H9 (cell line): ENCODE measurements at regions not wholly inside any gene's neighbourhood (a gene's known extent, or its start where the extent isn't known, plus 50 kb on each side); places are given as distances from the start of the nearest gene placed in this dataset.

Experiments used
- DNase-seq: peaks from one replicate; pipeline ENCODE4 v3.0.0-alpha.2; 2017
- H2AFZ ChIP-seq: one replicate; pipeline ENCODE4 v1.6.1; 2013; ENCODE audit warnings: mild to moderate bottlenecking, low read length, control low read depth, moderate library complexity
- H2AK5ac ChIP-seq: 2 replicates; pipeline ENCODE4 v1.6.1; 2013; ENCODE audit warnings: low read length, control low read depth, mixed read lengths; ENCODE audit not compliant: insufficient read length
- H2BK120ac ChIP-seq: one replicate; pipeline ENCODE4 v1.6.1; 2013; ENCODE audit warnings: low read depth, mild to moderate bottlenecking, low read length, control low read depth, inconsistent platforms; ENCODE audit not compliant: poor library complexity, severe bottlenecking
- H2BK12ac ChIP-seq: 2 replicates; pipeline ENCODE4 v1.6.1; 2013; ENCODE audit warnings: low read length, control low read depth, mixed read lengths, low read depth; ENCODE audit not compliant: insufficient read length
- H2BK15ac ChIP-seq: 2 replicates; pipeline ENCODE4 v1.6.1; 2013; ENCODE audit warnings: low read depth, low read length, control low read depth
- H2BK20ac ChIP-seq: one replicate; pipeline ENCODE4 v1.6.1; 2013; ENCODE audit warnings: low read depth, mild to moderate bottlenecking, low read length, control low read depth, inconsistent platforms; ENCODE audit not compliant: poor library complexity, severe bottlenecking
- H2BK5ac ChIP-seq: 2 replicates; pipeline ENCODE4 v1.6.1; 2013; ENCODE audit warnings: low read length, control low read depth, mixed read lengths; ENCODE audit not compliant: insufficient read length
- H3K14ac ChIP-seq: 2 replicates; pipeline ENCODE4 v1.6.1; 2013; ENCODE audit warnings: low read length, control low read depth; ENCODE audit not compliant: insufficient read depth
- H3K18ac ChIP-seq: 2 replicates; pipeline ENCODE4 v1.6.1; 2013; ENCODE audit warnings: low read depth, mild to moderate bottlenecking, mixed read lengths, low read length, control low read depth; ENCODE audit not compliant: insufficient read length
- H3K23ac ChIP-seq: 2 replicates; pipeline ENCODE4 v1.6.1; 2013; ENCODE audit warnings: low read length, control low read depth, mixed read lengths, low read depth; ENCODE audit not compliant: insufficient read length
- H3K23me2 ChIP-seq: 2 replicates; pipeline ENCODE4 v1.6.1; 2013; ENCODE audit warnings: low read depth, mild to moderate bottlenecking, mixed read lengths, low read length, control low read depth; ENCODE audit not compliant: insufficient read length, poor library complexity, severe bottlenecking
- H3K27ac ChIP-seq: 2 replicates; pipeline ENCODE4 v1.5.1; 2013; ENCODE audit warnings: low read length, control low read depth, mixed read lengths, low read depth; ENCODE audit not compliant: insufficient read length
- H3K27me3 ChIP-seq: 2 replicates; pipeline ENCODE4 v1.6.1; 2013; ENCODE audit warnings: low read length, control low read depth, inconsistent platforms; ENCODE audit not compliant: insufficient read depth
- H3K4ac ChIP-seq: 2 replicates; pipeline ENCODE4 v1.6.1; 2013; ENCODE audit warnings: low read depth, mild to moderate bottlenecking, control low read depth, inconsistent platforms, low read length, moderate library complexity
- H3K4me1 ChIP-seq: 2 replicates; pipeline ENCODE4 v1.6.1; 2013; ENCODE audit warnings: low read length, control low read depth, inconsistent platforms; ENCODE audit not compliant: insufficient read depth
- H3K4me2 ChIP-seq: 2 replicates; pipeline ENCODE4 v1.6.1; 2013; ENCODE audit warnings: low read length, control low read depth, mixed read lengths; ENCODE audit not compliant: insufficient read length, insufficient read depth
- H3K56ac ChIP-seq: 2 replicates; pipeline ENCODE4 v1.6.1; 2013; ENCODE audit warnings: low read depth, mild to moderate bottlenecking, mixed read lengths, low read length, control low read depth; ENCODE audit not compliant: insufficient read length
- H3K79me1 ChIP-seq: 2 replicates; pipeline ENCODE4 v1.6.1; 2013; ENCODE audit warnings: low read depth, mild to moderate bottlenecking, moderate library complexity, low read length, control low read depth, inconsistent platforms; ENCODE audit not compliant: insufficient read depth, poor library complexity, severe bottlenecking
- H3K79me2 ChIP-seq: 2 replicates; pipeline ENCODE4 v1.6.1; 2013; ENCODE audit warnings: low read length, control low read depth, inconsistent platforms; ENCODE audit not compliant: insufficient read depth
- H3K9ac ChIP-seq: 2 replicates; pipeline ENCODE4 v1.6.1; 2013; ENCODE audit warnings: low read length, control low read depth, mixed read lengths; ENCODE audit not compliant: insufficient read length; ENCODE audit errors: extremely low read depth
- H3K9me3 ChIP-seq: one replicate; pipeline ENCODE4 v1.6.1; 2013; ENCODE audit warnings: low read depth, low read length, inconsistent platforms; ENCODE audit not compliant: control insufficient read depth
- H3T11ph ChIP-seq: one replicate; pipeline ENCODE4 v1.6.1; 2013; ENCODE audit warnings: mild to moderate bottlenecking, low read length, control low read depth, inconsistent platforms
- H4K20me1 ChIP-seq: one replicate; pipeline ENCODE4 v1.6.1; 2013; ENCODE audit not compliant: control insufficient read depth, insufficient read length, insufficient read depth
- H4K5ac ChIP-seq: 2 replicates; pipeline ENCODE4 v1.6.1; 2013; ENCODE audit warnings: low read depth, mild to moderate bottlenecking, mixed read lengths, low read length, control low read depth; ENCODE audit not compliant: insufficient read length
- H4K8ac ChIP-seq: replicated peaks from 2 replicates; pipeline ENCODE4 v1.6.1; 2013; ENCODE audit warnings: low read length, control low read depth, mixed read lengths, low read depth; ENCODE audit not compliant: insufficient read length
- H4K91ac ChIP-seq: 2 replicates; pipeline ENCODE4 v1.6.1; 2013; ENCODE audit warnings: low read depth, mild to moderate bottlenecking, moderate library complexity, mixed read lengths, low read length, control low read depth; ENCODE audit not compliant: insufficient read length
- H3K27ac Mint-ChIP-seq, 3 experiments: 2 replicates in 2 of 3; 3 replicates in 1 of 3; pipeline ENCODE4 v1.8.0; 2020 to 2021; ENCODE audit warnings: mixed read lengths in 3 of 3, mild to moderate bottlenecking in 1 of 3, moderate library complexity in 1 of 3
- H3K27me3 Mint-ChIP-seq: 2 replicates; pipeline ENCODE4 v1.8.0; 2021; ENCODE audit warnings: low read depth, mild to moderate bottlenecking, moderate library complexity, mixed read lengths
- H3K36me3 Mint-ChIP-seq, 3 experiments: 2 replicates in 2 of 3; 3 replicates in 1 of 3; pipeline ENCODE4 v1.8.0; 2020 to 2021; ENCODE audit warnings: low read depth in 3 of 3, mixed read lengths in 3 of 3; ENCODE audit not compliant: insufficient read depth in 1 of 3
- H3K4me1 Mint-ChIP-seq, 2 experiments: 2 replicates each; pipeline ENCODE4 v1.8.0; 2020; ENCODE audit warnings: mixed read lengths in 2 of 2
- H3K4me3 Mint-ChIP-seq, 2 experiments: 2 replicates in 1 of 2; 3 replicates in 1 of 2; pipeline ENCODE4 v1.8.0; 2020 to 2021; ENCODE audit warnings: mild to moderate bottlenecking in 2 of 2, mixed read lengths in 2 of 2, moderate library complexity in 1 of 2
- H3K9me3 Mint-ChIP-seq, 2 experiments: 2 replicates in 1 of 2; 3 replicates in 1 of 2; pipeline ENCODE4 v1.8.0; 2020; ENCODE audit warnings: mild to moderate bottlenecking in 2 of 2, mixed read lengths in 2 of 2, moderate library complexity in 1 of 2
- CTCF ChIP-seq: fragments of 200-600 bp; sonication (generic); conservative IDR thresholded peaks from 3 replicates; pipeline ENCODE4 v1.8.0; 2021; ENCODE audit warnings: antibody characterized with exemption, mild to moderate bottlenecking
- WGBS: extraction: QIAGEN DNeasy Blood & Tissue Kit; methylation state at CpG from one replicate; pipeline ENCODE4 v1.1.7; 2013; ENCODE audit warnings: missing lambda C conversion rate, low lambda C conversion rate, mixed read lengths; ENCODE audit not compliant: insufficient read length; ENCODE audit errors: extremely low coverage; 5-methylcytosine and 5-hydroxymethylcytosine counted together

GRCh38 chr1:103197216-103197615, 88.9 kb upstream of the COL11A1 start:
- Histone ChIP-seq H3K4ac (no peak overlapping the region), H3K23ac (no peak overlapping the region), H3K9ac (no peak overlapping the region), H2AK5ac (no peak overlapping the region), H4K5ac (no peak overlapping the region), H3K27me3 (no peaks in the 10 kb centered on the region), H3K27ac (no peak overlapping the region), H2AFZ (no peak overlapping the region), H4K91ac (no peak overlapping the region), H4K8ac (no peak overlapping the region), H2BK20ac (no peak overlapping the region), H3K4me2 (no peak overlapping the region), H3K4me1 (no peaks in the 10 kb centered on the region), H3K56ac (no peak overlapping the region), H3T11ph (no peak overlapping the region), H3K9me3 (no peaks in the 10 kb centered on the region), H2BK15ac (no peak overlapping the region), H2BK12ac (no peak overlapping the region), H2BK5ac (no peak overlapping the region), H2BK120ac (no peak overlapping the region), H3K18ac (no peak overlapping the region), H3K79me2 (no peaks in the 10 kb centered on the region), H3K23me2 (no peaks in the 10 kb centered on the region), H4K20me1 (no peaks in the 10 kb centered on the region), H3K79me1 (no peaks in the 10 kb centered on the region), H3K14ac (no peak overlapping the region)
- DNase-seq, result no peak
- Mint-ChIP-seq H3K27me3 (no peaks in the 10 kb centered on the region), H3K9me3 (no peaks in the 10 kb centered on the region), H3K4me1 (no peaks in the 10 kb centered on the region), H3K4me3 (no peak overlapping the region), H3K36me3 (no peaks in the 10 kb centered on the region), H3K27ac (no peak overlapping the region)
- no CpG with 5 or more reads among the region's 2 CpGs for WGBS
- no peak for TF ChIP-seq CTCF
